CD4-positive, alpha-beta T cell (primary cell): ENCODE measurements at regions not wholly inside any gene's neighbourhood (a gene's known extent, or its start where the extent isn't known, plus 50 kb on each side); places are given as distances from the start of the nearest gene placed in this dataset.

Experiments
- ATAC-seq: fragments of 200-7000 bp; cut with Tn5 transposase; one replicate; pipeline ENCODE4 v1.10.0; 2022; ENCODE audit warnings: mild to moderate bottlenecking; ENCODE audit not compliant: poor library complexity
- CTCF ChIA-PET: fragments of 350-600 bp; sonication (Branson Sonifier 250); formaldehyde crosslinking; loops from one replicate; lab custom pipeline; 2021; ENCODE audit warnings: antibody characterized with exemption, inconsistent platforms; lab: Charles Lee
- POLR2A ChIA-PET: fragments of 350-600 bp; sonication (Branson Sonifier 250); formaldehyde crosslinking; loops from one replicate; lab custom pipeline; 2021; ENCODE audit warnings: antibody characterized with exemption, inconsistent platforms; lab: Charles Lee
- DNase-seq, 14 experiments: peaks; one replicate each; pipeline ENCODE4 v3.0.0-alpha.2; 2013 to 2020; ENCODE audit warnings: mixed read lengths in 2 of 14
- H3K27ac ChIP-seq, 2 donors: one replicate each; pipeline versions ENCODE4 v1.5.1 to v1.7.0; 2013; ENCODE audit warnings: low read length in 2 of 2, low read depth in 1 of 2, mild to moderate bottlenecking in 1 of 2
- H3K27me3 ChIP-seq, 2 experiments: 1 replicate in 1 of 2; 2 replicates in 1 of 2; pipeline versions ENCODE4 v1.6.1 to v1.7.0; 2013; ENCODE audit warnings: low read length in 2 of 2, control low read depth in 1 of 2, mild to moderate bottlenecking in 1 of 2, moderate library complexity in 1 of 2; ENCODE audit not compliant: insufficient read depth in 2 of 2, control insufficient read depth in 1 of 2
- H3K36me3 ChIP-seq: one replicate; pipeline ENCODE4 v1.6.1; 2013; ENCODE audit warnings: low read length, control low read depth; ENCODE audit not compliant: insufficient read depth
- H3K4me1 ChIP-seq: one replicate; pipeline ENCODE4 v1.6.1; 2013; ENCODE audit warnings: low read length, control low read depth; ENCODE audit not compliant: insufficient read depth
- H3K4me3 ChIP-seq: one replicate; pipeline ENCODE4 v1.5.1; 2013; ENCODE audit warnings: mild to moderate bottlenecking, low read length, moderate library complexity
- H3K9me3 ChIP-seq, 2 experiments: 1 replicate in 1 of 2; 2 replicates in 1 of 2; pipeline versions ENCODE4 v1.6.1 to v1.7.0; 2013; ENCODE audit warnings: low read length in 2 of 2, mild to moderate bottlenecking in 2 of 2, control low read depth in 1 of 2, moderate library complexity in 1 of 2; ENCODE audit not compliant: control insufficient read depth in 1 of 2, insufficient read depth in 1 of 2
- H3K27ac Mint-ChIP-seq: one replicate; pipeline ENCODE4 v1.8.0; 2020; ENCODE audit warnings: mixed read lengths
- H3K27me3 Mint-ChIP-seq: one replicate; pipeline ENCODE4 v1.8.0; 2021; ENCODE audit warnings: mixed read lengths
- H3K36me3 Mint-ChIP-seq: one replicate; pipeline ENCODE4 v1.8.0; 2021; ENCODE audit warnings: low read depth, mixed read lengths
- H3K4me1 Mint-ChIP-seq: one replicate; pipeline ENCODE4 v1.8.0; 2021; ENCODE audit warnings: low read depth, mixed read lengths
- H3K4me3 Mint-ChIP-seq: one replicate; pipeline ENCODE4 v1.8.0; 2020; ENCODE audit warnings: mild to moderate bottlenecking, mixed read lengths
- H3K9me3 Mint-ChIP-seq: one replicate; pipeline ENCODE4 v1.8.0; 2020; ENCODE audit warnings: mixed read lengths
- CTCF ChIP-seq: fragments of 200-600 bp; IDR thresholded peaks from one replicate; pipeline ENCODE4 v1.8.0; 2022; ENCODE audit warnings: antibody characterized with exemption, mild to moderate bottlenecking
- intact Hi-C, 2 experiments: fragments of 100-400 bp; cut with DNase I in 1 of 2; cut with micrococcal nuclease in 1 of 2; formaldehyde crosslinking; loops; one replicate each; pipeline versions ENCODE4 v1.15.1 to v1.9.0; 2023 to 2025; cut with DNase I, micrococcal nuclease

- no peaks in the 10 kb centered on the region for H3K36me3 ChIP-seq
- CTCF ChIA-PET, result no interaction called here
- POLR2A ChIA-PET, result no interaction called here
- H3K4me1 Mint-ChIP-seq, result no peaks in the 10 kb centered on the region
- peaks cover 27% of the 10 kb centered on the region for H3K9me3 Mint-ChIP-seq
- no peaks in the 10 kb centered on the region for H3K27me3 Mint-ChIP-seq
- H3K9me3 ChIP-seq, result no peaks in the 10 kb centered on the region
- no peaks in the 10 kb centered on the region for H3K27me3 ChIP-seq
- H3K27ac Mint-ChIP-seq, result no peak overlapping the region
- TF ChIP-seq CTCF, result no peak
- H3K27ac ChIP-seq, result no peak overlapping the region
- H3K4me3 ChIP-seq, result no peak overlapping the region
- H3K4me1 ChIP-seq, result no peaks in the 10 kb centered on the region
- intact Hi-C loops, result no loop called here
- ATAC-seq, result no peak
- no peak overlapping the region for H3K4me3 Mint-ChIP-seq
- no peak for DNase-seq
- H3K36me3 Mint-ChIP-seq, result no peaks in the 10 kb centered on the region
Measured at GRCh38 chr4:43512253-43512652, 619.7 kb downstream of the GRXCR1 start.

- Mint-ChIP-seq H3K36me3 (no peaks in the 10 kb centered on the region), H3K27me3 (no peaks in the 10 kb centered on the region), H3K9me3 (peaks cover 3% of the 10 kb centered on the region), H3K4me3 (no peak overlapping the region), H3K4me1 (no peaks in the 10 kb centered on the region), H3K27ac (no peak overlapping the region)
- ChIA-PET CTCF (no interaction called here), POLR2A (no interaction called here)
- Histone ChIP-seq H3K9me3 (no peaks in the 10 kb centered on the region), H3K27ac (no peak overlapping the region), H3K4me1 (no peaks in the 10 kb centered on the region), H3K27me3 (no peaks in the 10 kb centered on the region), H3K4me3 (no peak overlapping the region), H3K36me3 (no peaks in the 10 kb centered on the region)
- no peak for TF ChIP-seq CTCF
- intact Hi-C loops, result no loop called here
- ATAC-seq (no peak), DNase-seq (no peak)
Measured at GRCh38 chr4:43525646-43526045, 633.1 kb downstream of the GRXCR1 start.

GRCh38 chr4:43547561-43547960 is 655.0 kb downstream of the GRXCR1 start:
- DNase-seq (no peak), ATAC-seq (no peak)
- H3K4me1 ChIP-seq, result no peaks in the 10 kb centered on the region
- Mint-ChIP-seq H3K4me3 (no peak overlapping the region), H3K27ac (no peak overlapping the region), H3K36me3 (no peaks in the 10 kb centered on the region), H3K27me3 (no peaks in the 10 kb centered on the region), H3K4me1 (no peaks in the 10 kb centered on the region), H3K9me3 (peaks cover 13% of the 10 kb centered on the region)
- no peaks in the 10 kb centered on the region for H3K27me3 ChIP-seq
- H3K9me3 ChIP-seq, result peaks cover 5 to 10% of the 10 kb centered on the region in 2 experiments
- H3K27ac ChIP-seq, result no peak overlapping the region
- no peak overlapping the region for H3K4me3 ChIP-seq
- no peaks in the 10 kb centered on the region for H3K36me3 ChIP-seq
- ChIA-PET POLR2A (no interaction called here), CTCF (no interaction called here)
- no peak for TF ChIP-seq CTCF
- intact Hi-C loops, result no loop called here
